WTC11 (cell line): ENCODE measurements at regions not wholly inside any gene's neighbourhood (a gene's known extent, or its start where the extent isn't known, plus 50 kb on each side); places are given as distances from the start of the nearest gene placed in this dataset.

Experiments
- NR2C2 ChIP-seq: sonication (generic); formaldehyde crosslinking; IDR thresholded peaks from 2 replicates; pipeline ENCODE4 v1.8.0; 2022; ENCODE audit warnings: mild to moderate bottlenecking, missing genetic modification reagents
- ZMAT4 ChIP-seq: fragments of 250-450 bp; sonication (Bioruptor Pico); IDR thresholded peaks from 2 replicates; pipeline ENCODE4 v1.9.0; 2021; ENCODE audit warnings: mild to moderate bottlenecking
- TF ChIP-seq, protein P1 (sequence below): sonication (generic); formaldehyde crosslinking; IDR thresholded peaks from 2 replicates; pipeline ENCODE4 v1.8.0; 2022; ENCODE audit warnings: mild to moderate bottlenecking, missing genetic modification reagents

DNA sequence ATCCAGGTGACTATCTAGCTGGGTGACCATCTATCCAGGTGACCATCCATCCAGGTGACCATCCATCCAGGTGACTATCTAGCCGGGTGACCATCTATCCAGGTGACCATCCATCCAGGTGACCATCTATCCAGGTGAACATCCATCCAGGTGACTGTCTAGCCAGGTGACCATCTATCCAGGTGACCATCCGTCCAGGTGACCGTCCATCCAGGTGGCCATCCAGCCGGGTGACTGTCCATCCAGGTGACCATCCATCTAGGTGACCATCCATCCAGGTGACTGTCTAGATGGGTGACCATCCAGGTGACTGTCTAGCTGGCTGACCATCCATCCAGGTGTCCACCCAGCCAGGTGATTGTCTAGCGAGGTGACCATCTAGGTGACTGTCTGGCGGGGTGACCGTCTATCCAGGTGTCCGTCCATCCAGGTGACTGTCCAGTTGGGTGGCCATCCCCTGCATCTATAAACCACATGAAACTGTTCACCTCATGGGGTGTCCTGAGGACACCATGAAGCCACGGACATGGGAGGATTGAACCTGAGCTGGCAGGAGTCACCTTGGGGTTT is 305.3 kb downstream of the NDUFA10 start:
- TF ChIP-seq, protein P1, sequence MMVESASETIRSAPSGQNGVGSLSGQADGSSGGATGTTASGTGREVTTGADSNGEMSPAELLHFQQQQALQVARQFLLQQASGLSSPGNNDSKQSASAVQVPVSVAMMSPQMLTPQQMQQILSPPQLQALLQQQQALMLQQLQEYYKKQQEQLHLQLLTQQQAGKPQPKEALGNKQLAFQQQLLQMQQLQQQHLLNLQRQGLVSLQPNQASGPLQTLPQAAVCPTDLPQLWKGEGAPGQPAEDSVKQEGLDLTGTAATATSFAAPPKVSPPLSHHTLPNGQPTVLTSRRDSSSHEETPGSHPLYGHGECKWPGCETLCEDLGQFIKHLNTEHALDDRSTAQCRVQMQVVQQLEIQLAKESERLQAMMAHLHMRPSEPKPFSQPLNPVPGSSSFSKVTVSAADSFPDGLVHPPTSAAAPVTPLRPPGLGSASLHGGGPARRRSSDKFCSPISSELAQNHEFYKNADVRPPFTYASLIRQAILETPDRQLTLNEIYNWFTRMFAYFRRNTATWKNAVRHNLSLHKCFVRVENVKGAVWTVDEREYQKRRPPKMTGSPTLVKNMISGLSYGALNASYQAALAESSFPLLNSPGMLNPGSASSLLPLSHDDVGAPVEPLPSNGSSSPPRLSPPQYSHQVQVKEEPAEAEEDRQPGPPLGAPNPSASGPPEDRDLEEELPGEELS (CRISPR knock-in tag) = no peak
- TF ChIP-seq NR2C2 (CRISPR knock-in tag) (no peak), ZMAT4 (CRISPR knock-in tag) (no peak)
